HG02623 (cell line): ENCODE measurements at regions not wholly inside any gene's neighbourhood (a gene's known extent, or its start where the extent isn't known, plus 50 kb on each side); places are given as distances from the start of the nearest gene placed in this dataset.

ENCODE experiments used
- ATAC-seq: cut with Tn5 transposase; IDR thresholded peaks from one replicate; pipeline ENCODE4 v1.9.1; 2021; ENCODE audit warnings: moderate library complexity; ENCODE audit not compliant: unreplicated experiment

DNA sequence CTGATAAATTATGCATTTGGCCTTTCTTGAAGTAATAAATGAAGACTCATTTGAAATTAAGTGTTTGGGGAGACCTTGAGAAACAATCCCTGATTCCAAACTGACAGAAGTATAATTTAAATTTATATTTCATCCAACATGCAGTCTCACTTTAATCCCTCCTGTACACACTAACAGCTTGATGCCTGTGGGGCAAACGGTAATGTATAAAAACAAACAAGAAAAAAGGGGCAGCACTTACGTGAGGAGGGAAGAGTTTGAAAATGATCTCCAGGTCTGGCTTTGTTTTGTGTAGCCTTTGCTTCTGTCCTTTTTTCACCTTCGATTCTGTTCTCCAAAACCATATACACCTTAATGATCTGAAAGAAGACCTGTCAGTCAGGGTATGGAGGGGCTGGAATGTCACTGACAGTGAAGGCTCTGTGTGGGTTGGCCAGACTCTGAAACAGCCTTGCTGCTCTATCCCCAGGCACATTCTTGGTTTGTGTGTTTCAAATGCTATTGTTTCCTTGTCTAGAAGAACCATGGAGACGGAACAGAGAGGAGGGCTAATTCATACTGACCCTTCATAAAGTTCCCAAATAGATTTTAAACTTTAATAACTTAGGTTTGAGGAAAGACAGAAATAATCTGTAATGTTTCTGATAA, 338.2 kb upstream of the WWC1 start:
- no peak for ATAC-seq

DNA sequence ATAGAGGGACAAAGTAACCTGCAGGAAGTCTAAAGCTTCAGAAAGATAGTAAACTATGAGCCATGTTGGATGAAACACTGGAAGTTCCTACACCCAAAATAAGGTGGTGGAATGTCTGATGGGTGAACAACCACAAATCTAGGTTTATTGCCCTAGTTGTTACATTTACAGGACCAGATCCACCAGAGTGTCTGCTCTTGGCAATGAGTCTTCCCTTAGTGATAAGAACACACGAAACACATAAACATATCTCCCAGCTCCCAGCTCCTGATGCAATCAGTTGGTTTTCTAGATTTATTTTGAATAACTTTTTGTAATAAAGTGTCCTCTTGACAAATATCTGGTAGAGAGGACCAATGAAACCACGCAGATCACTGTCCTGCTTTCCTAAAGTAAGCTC, 329.7 kb upstream of the WWC1 start:
- ATAC-seq, result no peak

DNA sequence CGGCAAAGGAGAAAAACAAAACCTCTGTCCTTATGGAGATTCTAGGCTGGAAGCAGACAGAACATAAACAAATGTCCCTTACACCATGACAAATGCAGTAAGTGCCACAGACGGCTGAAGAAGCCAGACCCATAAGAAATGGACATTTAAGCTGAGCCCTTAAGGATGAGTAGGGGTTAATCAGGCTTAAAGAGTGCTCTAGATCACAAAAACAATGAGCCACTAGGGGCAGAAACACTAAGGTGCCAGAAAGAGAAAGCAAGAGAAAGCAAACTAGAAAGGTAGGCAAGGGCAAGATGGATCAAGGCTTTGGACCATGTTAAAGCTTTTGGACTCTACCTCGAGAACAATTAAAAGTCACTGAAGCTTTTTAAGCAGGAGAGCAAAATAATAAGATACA, 326.9 kb upstream of the WWC1 start:
- no peak for ATAC-seq

DNA sequence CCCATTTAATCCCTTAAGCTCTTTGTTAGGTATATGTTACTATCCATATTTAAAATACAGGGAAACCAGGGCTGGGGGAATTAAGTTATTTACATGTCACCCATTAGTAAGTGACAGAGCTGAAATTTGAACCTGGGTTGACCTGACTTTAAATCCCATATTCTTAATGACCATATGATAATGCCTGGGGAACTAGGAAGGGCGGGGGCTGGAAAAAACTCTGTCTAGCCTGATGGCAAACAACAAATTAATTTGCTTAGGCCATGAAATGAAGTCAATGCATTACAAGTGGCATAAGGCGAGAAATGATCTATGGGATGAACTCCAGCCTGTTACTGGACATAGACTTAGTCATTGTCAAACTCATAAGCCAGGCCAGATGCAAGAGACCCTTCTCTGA, 325.7 kb upstream of the WWC1 start:
- no peak for ATAC-seq

DNA sequence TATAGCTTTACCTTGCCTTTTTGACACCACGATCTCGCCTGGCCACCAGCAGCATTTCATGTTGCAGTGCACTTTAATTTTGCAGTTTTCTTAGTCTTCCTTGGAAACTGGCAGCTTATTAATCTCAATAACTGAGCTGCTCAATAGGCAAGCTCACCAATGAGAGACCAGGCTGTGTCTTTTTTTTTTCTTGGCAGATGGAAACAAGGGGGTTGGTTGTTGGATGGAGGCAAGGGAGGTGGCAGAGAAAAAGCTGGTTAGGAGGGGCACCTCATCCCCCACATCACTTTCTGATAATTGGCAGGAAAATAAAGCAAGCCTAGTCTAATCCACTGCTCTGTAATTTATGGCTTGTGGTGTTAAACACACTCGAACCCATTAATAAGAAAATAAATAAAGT, 324.5 kb upstream of the WWC1 start:
- no peak for ATAC-seq

DNA sequence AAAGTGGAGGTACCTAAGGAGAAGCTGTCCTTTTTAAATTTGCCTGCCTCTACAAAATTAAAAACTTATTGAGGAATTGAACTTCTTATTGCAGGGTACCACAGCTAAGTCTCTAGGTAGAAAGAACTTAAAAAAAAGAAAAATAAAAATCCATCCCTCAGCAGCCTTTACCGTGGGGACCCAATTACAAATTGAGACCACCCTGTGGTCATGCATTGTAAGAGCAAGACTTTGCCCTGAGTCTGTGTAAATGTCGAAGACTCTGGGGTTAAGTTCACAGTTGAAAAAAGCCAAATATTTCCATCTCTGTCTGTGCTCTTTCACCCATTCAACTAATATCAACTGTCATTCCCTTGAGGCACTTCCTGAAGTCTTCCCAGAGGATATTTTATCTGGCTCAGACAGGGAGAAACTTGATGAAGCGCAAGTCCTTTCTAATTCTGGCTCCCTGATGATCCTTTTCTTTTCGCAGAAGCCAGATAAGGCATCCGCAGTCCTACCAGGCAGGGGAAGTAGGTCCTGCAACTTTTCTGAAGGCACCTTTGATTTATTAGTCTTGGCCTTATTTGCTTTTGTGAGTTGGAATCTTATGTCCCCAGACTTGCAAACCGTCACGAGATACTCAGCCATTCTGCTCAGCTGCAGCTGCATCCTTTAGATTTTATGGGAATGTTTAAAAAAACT, 323.8 kb upstream of the WWC1 start:
- no peak for ATAC-seq

DNA sequence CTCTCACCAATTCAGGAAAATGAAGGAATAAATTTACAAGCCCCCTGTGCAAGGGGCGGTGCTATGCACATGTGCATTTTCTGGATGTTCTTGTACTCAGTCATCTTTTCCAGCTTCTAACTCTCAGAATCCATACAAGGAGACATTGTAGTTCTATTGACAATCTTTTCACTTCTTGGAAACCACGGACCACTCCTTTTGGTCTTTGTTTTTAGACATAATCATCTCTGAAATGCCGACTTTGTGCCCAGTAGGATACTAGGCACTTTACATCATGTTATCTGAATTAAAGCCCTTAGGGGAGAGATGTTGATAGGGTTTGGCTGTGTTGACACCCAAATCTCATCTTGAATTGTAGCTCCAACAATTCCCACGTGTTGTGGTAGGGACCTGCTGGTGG, 322.6 kb upstream of the WWC1 start:
- no peak for ATAC-seq

DNA sequence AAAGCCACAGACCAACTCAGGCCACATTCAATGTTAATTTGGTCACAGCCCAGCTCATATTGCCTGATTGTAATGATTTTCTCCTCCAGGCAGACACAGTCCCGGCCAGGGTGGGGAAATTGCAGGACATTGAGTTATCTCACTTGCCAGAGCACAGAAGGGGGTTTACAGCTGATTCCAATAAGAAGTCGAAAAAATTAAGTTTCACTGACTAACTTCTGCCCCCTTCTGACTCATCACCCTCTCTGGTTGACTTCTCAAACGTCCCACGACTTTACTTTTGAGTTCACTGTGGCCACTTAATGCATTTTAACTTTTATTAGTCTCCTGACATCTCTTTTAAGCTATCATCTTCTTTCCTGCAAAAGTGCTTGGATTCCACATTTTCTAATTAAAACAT, 321.4 kb upstream of the WWC1 start:
- peak; percentile 74 for ATAC-seq

DNA sequence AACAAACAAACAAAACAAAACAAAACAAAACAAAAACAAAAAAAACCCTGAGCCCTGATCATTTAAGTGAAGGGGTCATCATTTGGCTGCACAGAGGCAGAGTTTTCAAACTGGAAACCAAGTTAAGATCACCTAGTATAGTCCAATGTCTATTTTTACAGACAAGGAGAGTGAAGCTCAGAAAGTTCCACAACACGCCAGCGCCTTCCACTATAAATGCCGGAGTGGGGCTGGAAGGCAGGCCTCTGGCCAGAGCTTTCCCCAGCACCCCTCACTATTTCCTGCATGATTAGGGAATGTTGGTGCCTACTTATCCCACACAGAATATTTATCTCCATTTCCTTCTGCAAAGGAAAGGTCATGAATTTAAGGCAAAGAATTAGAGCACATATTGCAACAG, 319.7 kb upstream of the WWC1 start:
- ATAC-seq, result no peak

DNA sequence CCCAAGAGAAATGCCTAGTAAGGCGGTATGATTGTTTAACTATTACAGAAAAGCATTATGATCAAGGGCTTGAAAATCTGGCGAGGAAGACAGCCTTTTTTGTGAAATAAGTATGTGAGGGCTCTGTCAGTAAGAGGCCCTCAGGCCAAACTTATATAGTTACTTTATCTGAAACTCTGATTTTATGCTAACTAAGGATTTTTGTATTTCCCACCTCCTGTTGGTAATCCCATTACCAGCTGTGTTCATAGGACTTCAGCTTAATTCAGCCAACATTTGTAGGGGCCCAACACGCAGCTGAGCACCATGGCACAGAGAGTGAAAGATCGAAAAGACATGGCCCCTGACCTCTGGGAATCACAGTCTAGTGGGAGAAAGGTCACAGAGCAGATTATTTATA, 318.3 kb upstream of the WWC1 start:
- no peak for ATAC-seq

DNA sequence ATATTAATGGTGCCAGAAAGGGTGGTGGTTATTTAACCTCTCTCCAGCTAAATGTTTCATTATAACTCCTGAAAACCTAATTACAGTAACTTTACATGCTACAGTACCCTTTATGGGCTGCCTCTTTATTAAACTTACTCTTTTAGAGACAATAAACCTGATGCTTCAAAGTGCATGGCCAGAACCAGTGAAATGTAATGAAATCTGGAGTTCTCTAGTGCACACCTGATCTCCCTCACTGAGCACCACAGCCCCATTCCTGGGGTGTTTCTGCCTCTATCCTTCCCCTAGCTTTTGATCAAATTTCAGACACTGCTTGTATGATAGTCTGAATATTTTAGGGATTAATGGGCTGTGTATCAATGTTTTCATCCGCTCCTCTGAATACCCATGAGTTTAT, 306.5 kb upstream of the WWC1 start:
- no peak for ATAC-seq

DNA sequence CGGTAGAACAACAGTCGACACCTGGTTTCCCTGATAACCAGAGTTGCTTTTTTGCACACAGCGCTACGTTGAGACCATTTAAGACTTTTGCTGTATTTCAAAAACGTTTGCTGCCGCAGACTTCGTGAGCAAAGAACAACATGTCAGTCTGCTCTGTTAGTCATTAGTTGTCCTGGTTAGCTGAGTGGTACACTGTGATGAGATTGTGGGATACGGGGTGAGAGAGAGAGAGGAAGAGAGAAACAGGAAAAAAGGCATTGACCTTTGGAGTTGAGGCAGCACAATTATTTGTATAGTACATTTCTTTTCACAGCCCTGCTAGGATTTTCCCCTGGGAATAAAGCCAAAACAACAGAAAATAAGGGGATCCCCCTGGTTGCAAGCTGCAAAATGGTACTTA, 306.1 kb upstream of the WWC1 start:
- ATAC-seq, result no peak

DNA sequence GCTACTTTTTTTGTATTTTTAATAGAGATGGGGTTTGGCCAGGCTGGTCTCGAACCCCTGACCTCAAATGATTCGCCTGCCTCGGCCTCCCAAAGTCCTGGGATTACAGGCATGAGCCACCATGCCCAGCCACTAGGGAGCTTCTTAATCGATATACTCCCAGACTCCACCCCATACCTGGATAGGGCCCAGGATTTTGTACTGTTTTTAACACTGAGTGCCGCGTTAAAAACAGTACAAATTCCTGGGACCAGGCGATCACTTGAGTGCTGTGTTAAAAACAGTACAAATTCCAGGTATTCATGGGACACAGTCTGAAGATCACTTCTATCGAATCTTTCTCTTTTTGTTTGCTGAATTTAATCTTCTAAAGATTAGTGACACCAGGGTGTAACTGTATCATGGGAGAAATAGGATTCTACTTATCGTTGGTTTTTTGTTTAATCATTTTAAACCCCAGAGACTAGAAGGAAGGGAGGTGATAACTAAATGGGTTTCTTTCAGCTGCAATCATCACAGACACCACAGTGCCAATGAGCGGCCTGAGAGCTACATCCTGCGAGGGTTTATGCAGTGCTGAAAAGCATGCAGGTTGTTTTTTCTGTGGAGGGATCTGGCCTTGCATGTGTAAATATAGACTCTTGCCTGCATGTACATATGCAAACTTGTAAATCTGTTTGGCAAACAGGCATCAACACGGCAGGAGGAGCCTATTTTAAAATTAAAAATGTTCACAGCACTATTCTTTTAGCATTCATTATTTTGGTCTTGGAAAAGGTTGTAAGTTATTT, 303.8 kb upstream of the WWC1 start:
- ATAC-seq, result no peak

DNA sequence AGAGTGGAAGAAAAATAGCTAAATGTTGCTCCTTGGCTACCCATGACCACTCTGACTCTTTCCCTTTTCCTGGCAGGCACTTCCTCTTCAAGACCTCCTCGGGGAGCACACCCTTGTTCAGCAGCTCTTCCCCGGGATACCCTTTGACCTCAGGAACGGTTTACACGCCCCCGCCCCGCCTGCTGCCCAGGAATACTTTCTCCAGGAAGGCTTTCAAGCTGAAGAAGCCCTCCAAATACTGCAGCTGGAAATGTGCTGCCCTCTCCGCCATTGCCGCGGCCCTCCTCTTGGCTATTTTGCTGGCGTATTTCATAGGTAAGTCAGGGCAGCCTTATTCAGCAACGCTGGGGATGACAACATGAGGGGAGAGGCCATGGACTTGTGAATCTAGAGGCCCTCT, 298.6 kb upstream of the WWC1 start:
- no peak for ATAC-seq

DNA sequence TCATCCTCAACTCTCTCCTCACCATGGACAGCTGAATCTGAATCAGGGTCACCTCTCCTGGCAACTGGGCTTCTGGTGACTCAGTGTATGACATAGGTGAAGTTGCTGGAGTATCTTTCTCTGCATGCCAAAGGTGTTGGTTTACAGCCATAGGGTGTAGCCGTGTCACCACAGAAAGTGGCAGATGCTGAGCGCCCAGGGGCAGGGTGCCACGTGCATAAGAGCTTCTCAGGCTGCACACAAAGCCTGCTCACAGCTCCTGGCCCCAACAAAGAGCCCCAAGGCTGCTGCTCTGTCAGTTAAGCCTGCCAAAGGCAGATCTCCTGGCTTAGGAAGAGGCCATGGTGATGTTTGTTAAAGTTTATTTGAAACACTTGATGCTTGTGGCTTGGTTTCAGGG, 297.7 kb upstream of the WWC1 start:
- ATAC-seq, result no peak

DNA sequence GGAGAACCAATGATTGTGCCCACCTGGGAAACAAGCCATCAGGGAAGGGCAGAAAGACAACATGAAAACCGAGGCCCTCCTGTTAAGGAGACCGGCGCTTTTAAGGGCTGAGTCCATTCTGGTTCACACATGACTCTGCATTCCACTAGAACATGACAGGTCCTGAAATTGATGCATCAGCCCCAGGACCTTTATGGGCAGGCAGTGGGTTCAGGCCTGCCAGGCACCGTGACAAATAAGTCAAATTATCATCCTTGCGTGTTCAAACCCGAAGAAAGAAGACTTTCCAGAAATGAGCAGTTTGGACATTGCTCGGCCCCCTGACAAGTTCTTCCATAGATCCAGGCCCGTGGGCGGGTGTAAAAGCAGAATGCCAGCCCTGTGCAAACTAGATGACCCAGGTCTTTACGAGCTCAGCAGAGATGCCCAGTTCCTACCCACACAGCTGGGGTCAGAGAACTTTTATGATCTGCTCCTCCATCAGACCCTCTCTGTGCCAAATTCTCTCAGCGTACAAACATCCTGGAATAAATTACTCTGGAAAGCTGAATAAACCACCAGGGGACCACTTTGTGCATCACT, 295.5 kb upstream of the WWC1 start:
- ATAC-seq, result no peak

DNA sequence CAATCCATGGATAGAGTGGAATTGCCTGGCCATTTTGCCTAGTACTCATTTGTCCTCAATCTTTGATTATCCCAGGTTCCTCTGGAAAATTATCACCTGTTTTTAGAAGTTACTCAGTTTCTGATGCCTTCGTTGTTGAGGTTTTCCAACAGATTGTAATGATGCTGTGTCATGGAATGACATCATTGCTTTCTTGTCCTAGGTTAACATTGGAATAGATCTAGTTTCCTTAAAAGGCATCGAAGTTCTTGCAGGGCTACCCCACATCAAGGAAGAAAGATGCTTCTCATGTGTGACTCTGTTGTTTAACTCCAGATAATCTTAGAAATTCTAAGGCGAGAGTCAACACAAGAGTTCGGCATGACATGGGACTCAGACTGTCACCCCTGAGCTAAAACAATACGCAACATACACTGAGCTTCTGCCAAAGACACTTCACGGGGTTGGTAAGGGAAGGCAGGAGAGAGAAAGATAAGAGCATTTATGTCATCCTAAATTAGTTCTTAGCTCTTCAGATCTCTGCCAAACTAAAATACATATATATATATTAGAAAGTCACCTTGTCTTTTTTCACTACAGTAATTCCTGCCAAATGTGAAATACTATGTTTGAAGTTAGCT, 293.2 kb upstream of the WWC1 start:
- ATAC-seq, result no peak

DNA sequence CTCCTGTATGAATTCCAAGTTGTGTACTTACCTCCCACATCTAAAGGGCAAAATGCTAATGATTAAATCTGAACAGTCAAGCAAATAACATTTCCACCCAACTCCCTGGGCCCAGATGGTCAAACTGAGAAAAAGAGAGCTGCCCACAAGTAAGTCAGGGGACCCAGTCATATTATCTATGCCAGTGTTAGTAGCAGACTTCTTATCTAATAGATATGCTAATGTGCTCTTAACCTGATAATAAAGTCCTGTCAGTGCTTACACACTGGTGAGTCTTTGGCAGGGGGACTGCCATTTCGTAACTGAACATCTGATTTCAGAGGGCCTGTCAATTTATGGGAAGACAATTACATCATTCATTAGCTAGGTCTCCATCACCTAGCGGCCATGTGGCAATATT, 292.3 kb upstream of the WWC1 start:
- no peak for ATAC-seq

DNA sequence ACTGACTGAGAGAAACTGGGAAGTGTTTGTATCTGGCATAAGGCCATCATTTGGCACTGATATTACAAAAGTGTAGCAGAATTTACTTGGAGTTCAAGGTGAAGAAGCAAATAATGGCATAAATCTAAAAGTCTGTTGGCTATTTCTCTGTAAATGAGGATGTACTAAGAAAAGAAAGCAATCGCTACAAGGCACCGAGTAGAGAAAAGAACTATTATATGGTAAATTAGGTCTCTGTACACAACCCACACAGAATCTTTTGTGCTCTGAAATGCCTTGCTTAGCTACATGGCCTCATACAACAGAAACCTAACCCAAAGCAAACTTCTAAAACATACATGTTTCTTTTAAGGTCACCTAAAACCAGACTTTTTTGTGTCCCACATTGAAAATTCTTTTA, 290.1 kb upstream of the WWC1 start:
- ATAC-seq, result no peak

DNA sequence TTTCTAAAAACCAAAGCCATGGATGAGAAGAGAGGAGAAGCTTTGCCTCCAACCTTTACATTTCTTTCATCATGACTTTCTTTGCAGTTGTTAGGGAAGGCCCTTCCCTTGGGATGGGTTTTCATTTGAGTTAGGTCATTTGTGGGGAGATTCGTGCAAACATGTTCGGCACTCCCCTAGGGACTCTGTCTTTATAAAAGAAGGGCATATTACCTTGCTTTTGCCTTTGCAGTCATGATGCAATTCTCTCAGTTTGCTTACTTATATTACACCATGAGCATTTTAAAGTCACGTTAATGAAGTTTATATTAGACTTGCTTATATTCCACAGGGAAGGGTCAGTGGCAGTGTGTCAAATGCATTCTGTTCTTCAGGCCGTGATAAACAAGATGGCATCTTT, 289.3 kb upstream of the WWC1 start:
- ATAC-seq, result no peak

DNA sequence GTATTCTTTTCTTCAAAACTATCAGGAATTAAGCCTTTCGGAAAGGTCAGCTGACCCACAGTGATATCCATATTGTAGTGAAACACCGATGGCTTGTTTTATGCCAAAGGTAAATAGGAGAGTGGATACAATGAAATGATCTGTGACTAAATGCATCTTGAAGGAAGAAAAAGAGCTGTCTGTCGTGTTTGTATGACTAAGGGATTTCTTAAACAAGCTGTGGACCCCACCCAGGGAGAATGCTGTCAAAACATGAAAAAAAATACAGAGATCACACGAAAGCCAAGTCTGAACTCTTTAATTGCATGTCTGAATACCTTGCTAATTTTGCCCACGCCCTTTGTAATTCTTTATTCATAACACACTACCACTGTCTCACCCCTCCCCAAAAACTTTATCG, 286.4 kb upstream of the WWC1 start:
- ATAC-seq, result no peak

DNA sequence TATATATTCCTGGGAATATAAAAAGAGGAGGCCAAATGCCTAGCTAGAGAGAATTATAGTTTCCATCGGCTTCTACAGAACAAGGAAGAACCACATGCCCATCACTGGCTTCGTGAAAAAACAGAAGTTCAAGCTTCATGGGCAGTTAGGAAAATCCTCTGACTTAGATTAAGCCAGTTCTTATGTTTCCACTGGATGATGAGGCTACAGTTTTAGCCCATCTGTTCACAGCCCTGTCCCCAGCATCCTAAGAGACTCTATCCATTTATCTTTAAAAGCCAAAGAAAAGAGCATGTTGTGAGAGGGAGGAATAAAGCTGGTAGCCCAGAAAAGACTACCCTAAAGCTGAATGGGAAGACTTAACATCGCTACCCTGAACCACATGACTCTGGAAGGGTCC, 285.5 kb upstream of the WWC1 start:
- no peak for ATAC-seq
